AG04449 (cell line): ENCODE measurements at regions not wholly inside any gene's neighbourhood (a gene's known extent, or its start where the extent isn't known, plus 50 kb on each side); places are given as distances from the start of the nearest gene placed in this dataset.

ENCODE experiments used
- CTCF ChIA-PET: fragments of 350-600 bp; formaldehyde crosslinking; extraction: SDS; loops from one replicate; lab custom pipeline; 2021; ENCODE audit warnings: antibody characterized with exemption; lab: Yijun Ruan, JAX
- POLR2A ChIA-PET: fragments of 400-600, 350-600 bp; formaldehyde crosslinking; extraction: SDS; loops from one replicate; lab custom pipeline; 2020; ENCODE audit warnings: antibody characterized with exemption, inconsistent platforms; lab: Yijun Ruan, JAX
- DNase-seq: peaks from one replicate; pipeline ENCODE4 v3.0.0-alpha.2; 2010; ENCODE audit warnings: low read depth, low spot score
- H3K4me3 ChIP-seq: 2 replicates; pipeline ENCODE4 v1.5.1; 2011; ENCODE audit warnings: low read depth, mild to moderate bottlenecking, control low read depth, low read length
- CTCF ChIP-seq: IDR thresholded peaks from one replicate; pipeline ENCODE4 v1.5.1; 2011; ENCODE audit warnings: mild to moderate bottlenecking, moderate library complexity, low read length, control low read depth, inconsistent platforms; ENCODE audit not compliant: insufficient read depth; ENCODE audit errors: missing control alignments

- H3K4me3 ChIP-seq = no peak overlapping the region
- ChIA-PET CTCF (interaction anchor here (0.9 kb wide), 1 partner anchor 322 kb away, joined by 4 read pairs; no protein-coding TSS in a partner anchor), POLR2A (no interaction called here)
- TF ChIP-seq CTCF = no peak
- no peak for DNase-seq
Observed at GRCh38 chr6:134503585-134504281, 185.8 kb upstream of the SGK1 start.

GRCh38 chr6:134502614-134503549 is 185.0 kb upstream of the SGK1 start:
- H3K4me3 ChIP-seq = no peak overlapping the region
- no peak for DNase-seq
- ChIA-PET CTCF (interaction anchor here (0.6 to 2.5 kb wide), 4 partner anchors 11 to 323 kb away, joined by 3 to 7 read pairs (median 4); no protein-coding TSS in a partner anchor), POLR2A (no interaction called here)
- no peak for TF ChIP-seq CTCF

- ChIA-PET CTCF (no interaction called here), POLR2A (no interaction called here)
- TF ChIP-seq CTCF = no peak
- DNase-seq = no peak
- H3K4me3 ChIP-seq = no peak overlapping the region
Observed at GRCh38 chr6:134495890-134496248, 178.0 kb upstream of the SGK1 start.

GRCh38 chr6:134495203-134495889 is 177.4 kb upstream of the SGK1 start:
- POLR2A ChIA-PET = no interaction called here
- CTCF ChIA-PET = no interaction called here
- DNase-seq = no peak
- no peak overlapping the region for H3K4me3 ChIP-seq
- TF ChIP-seq CTCF = no peak

GRCh38 chr6:134493789-134494188 is 175.9 kb upstream of the SGK1 start:
- no peak for DNase-seq
- H3K4me3 ChIP-seq = no peak overlapping the region
- TF ChIP-seq CTCF = no peak
- CTCF ChIA-PET = no interaction called here
- POLR2A ChIA-PET = no interaction called here
